NCI-H1105 treated with DMSO at 0.1 percent for 48 hours (cell line): ENCODE measurements at regions not wholly inside any gene's neighbourhood (a gene's known extent, or its start where the extent isn't known, plus 50 kb on each side); places are given as distances from the start of the nearest gene placed in this dataset.

Experiments
- DNase-seq: peaks from one replicate; lab custom pipeline; 2025; lab: John Stamatoyannopoulos, UW

GRCh38 chr2:198498048-198498447, 693.7 kb downstream of the PLCL1 start:
- no peak for DNase-seq

GRCh38 chr2:198494931-198495330, 690.5 kb downstream of the PLCL1 start:
- no peak for DNase-seq

GRCh38 chr2:198490748-198491147, 686.4 kb downstream of the PLCL1 start:
- DNase-seq = no peak

GRCh38 chr2:198488964-198489363, 684.6 kb downstream of the PLCL1 start:
- DNase-seq = no peak

GRCh38 chr2:198483051-198483450, 678.7 kb downstream of the PLCL1 start:
- no peak for DNase-seq

GRCh38 chr2:198479065-198479464, 674.7 kb downstream of the PLCL1 start:
- DNase-seq = no peak

- no peak for DNase-seq
Observed at GRCh38 chr2:198478361-198478760, 674.0 kb downstream of the PLCL1 start.

GRCh38 chr2:198476007-198476406, 671.6 kb downstream of the PLCL1 start:
- no peak for DNase-seq

GRCh38 chr2:198471291-198471690, 666.9 kb downstream of the PLCL1 start:
- DNase-seq = no peak

GRCh38 chr2:198468136-198468535, 663.7 kb downstream of the PLCL1 start:
- no peak for DNase-seq

- no peak for DNase-seq
Observed at GRCh38 chr2:198465970-198466369, 661.6 kb downstream of the PLCL1 start.

GRCh38 chr2:198456418-198456817, 652.0 kb downstream of the PLCL1 start:
- DNase-seq = no peak

GRCh38 chr2:198453866-198454265, 649.5 kb downstream of the PLCL1 start:
- no peak for DNase-seq

GRCh38 chr2:198452327-198452726, 647.9 kb downstream of the PLCL1 start:
- DNase-seq = no peak

- no peak for DNase-seq
Observed at GRCh38 chr2:198448789-198449188, 644.4 kb downstream of the PLCL1 start.

- DNase-seq = no peak
Observed at GRCh38 chr2:198444800-198445287, 640.5 kb downstream of the PLCL1 start.

GRCh38 chr2:198441901-198442300, 637.5 kb downstream of the PLCL1 start:
- no peak for DNase-seq

GRCh38 chr2:198441246-198441645, 636.9 kb downstream of the PLCL1 start:
- DNase-seq = no peak

- no peak for DNase-seq
Observed at GRCh38 chr2:198440833-198441232, 636.4 kb downstream of the PLCL1 start.

- DNase-seq = no peak
Observed at GRCh38 chr2:198438331-198438730, 633.9 kb downstream of the PLCL1 start.

- DNase-seq = no peak
Observed at GRCh38 chr2:198424112-198424511, 619.7 kb downstream of the PLCL1 start.

- no peak for DNase-seq
Observed at GRCh38 chr2:198417836-198418235, 613.4 kb downstream of the PLCL1 start.

- DNase-seq = no peak
Observed at GRCh38 chr2:198414976-198415375, 610.6 kb downstream of the PLCL1 start.

GRCh38 chr2:198411936-198412335, 607.5 kb downstream of the PLCL1 start:
- no peak for DNase-seq

- DNase-seq = no peak
Observed at GRCh38 chr2:198408171-198408570, 603.8 kb downstream of the PLCL1 start.
